Middle frontal gyrus (tissue), 1 donor: ENCODE measurements at regions not wholly inside any gene's neighbourhood (a gene's known extent, or its start where the extent isn't known, plus 50 kb on each side); places are given as distances from the start of the nearest gene placed in this dataset.

ENCODE experiments used
- DNase-seq: peaks from one replicate; pipeline ENCODE4 v3.0.0-alpha.2; 2015; ENCODE audit warnings: low spot score; ENCODE audit errors: extremely low spot score

GRCh38 chr20:58111310-58112016 is 117.0 kb downstream of the ANKRD60 start:
- no peak for DNase-seq

DNA sequence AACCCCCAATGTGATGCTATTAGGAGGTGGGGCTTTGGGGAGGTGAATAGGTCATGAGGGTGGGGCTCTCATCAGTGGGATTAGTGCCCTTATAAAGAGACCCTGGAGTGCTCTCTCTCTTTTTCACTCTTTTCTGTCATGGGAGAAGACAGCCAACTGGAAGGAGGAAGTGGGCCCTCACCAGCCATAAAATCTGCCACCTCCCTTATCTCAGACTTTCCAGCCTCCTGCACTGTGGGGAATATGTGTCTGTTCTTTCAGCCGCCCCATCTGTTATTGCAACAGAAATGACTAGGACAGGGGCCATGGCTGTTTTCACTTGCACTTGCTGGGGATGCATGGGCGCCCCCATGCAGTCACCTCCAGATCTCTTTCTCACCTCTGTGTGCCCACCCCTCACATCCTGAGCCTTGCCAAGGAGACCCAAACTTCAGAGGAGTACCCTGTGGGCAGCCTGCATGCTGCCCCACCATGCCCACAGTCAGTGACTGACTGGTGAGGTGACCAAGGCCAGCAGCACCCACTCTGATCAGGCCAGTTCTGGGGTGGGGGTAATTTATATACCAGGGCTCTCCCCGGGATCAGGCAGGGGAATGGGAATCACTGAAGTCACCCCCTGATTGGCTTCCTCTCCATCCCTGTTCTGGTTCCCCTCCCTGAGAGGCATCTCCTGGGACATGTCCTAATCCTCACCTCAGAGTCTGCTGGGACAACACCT is 118.4 kb downstream of the ANKRD60 start:
- DNase-seq, result no peak

DNA sequence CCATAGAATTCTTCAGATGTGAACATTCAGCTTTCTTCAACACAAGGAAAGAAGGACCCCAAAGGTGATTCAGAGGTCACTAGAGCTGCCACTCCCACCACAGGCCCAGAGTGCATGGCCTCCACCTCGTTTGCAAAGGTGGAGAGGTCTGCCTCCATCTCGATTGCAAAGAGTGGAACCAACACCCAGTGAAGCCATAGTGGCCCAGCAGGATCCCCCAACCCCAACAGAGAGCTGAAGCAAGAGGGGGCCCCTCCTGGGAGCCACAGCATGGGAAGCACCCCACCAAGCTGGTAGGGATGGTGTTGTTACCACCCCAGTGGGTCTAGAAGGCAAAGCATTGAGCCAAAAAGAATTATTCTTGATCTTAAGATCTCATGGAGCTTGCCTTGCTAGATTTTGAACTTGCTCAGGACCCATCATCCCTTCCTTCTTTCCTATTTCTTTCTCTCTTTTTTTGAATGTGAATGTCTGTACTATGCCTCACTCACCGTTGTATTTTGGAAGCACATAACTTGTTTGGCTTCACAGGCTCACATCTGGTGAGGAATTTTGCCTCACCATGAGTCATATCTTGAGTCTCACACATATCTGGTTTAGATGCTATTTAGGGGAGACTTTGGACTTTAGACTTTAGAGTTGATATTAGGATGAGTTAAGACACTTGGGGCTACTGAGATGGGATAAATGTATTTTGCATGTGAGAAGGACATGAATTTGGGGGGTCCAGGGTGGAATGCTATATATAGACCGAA is 119.2 kb downstream of the ANKRD60 start:
- peak; percentile 36 for DNase-seq

GRCh38 chr20:58107533-58107932 is 120.9 kb downstream of the ANKRD60 start:
- no peak for DNase-seq

- no peak for DNase-seq
Measured at GRCh38 chr20:58106143-58106750, 122.2 kb downstream of the ANKRD60 start.

DNA sequence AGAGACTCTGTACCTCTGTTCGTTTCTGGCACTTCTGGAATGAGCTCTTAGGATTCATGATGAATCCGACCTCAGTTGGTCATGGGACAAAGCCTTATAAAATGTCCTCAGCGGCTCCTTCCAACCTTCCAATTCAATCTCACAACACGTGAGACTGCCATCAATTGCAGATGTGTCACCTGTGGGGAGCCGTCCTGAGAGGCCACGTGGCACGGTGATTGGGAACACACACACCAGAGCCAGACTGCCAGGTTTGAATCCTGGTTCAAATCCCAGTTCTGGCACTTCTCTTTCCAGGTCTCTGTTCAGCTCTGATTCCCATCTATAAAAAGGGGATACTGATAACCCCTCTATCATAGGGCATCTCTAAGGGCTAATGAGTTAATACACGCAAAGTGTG is 124.5 kb downstream of the ANKRD60 start:
- no peak for DNase-seq

- no peak for DNase-seq
Measured at GRCh38 chr20:58103517-58103904, 124.9 kb downstream of the ANKRD60 start.

GRCh38 chr20:58102744-58103516 is 125.5 kb downstream of the ANKRD60 start:
- no peak for DNase-seq

- no peak for DNase-seq
Measured at GRCh38 chr20:58102261-58102660, 126.2 kb downstream of the ANKRD60 start.

DNA sequence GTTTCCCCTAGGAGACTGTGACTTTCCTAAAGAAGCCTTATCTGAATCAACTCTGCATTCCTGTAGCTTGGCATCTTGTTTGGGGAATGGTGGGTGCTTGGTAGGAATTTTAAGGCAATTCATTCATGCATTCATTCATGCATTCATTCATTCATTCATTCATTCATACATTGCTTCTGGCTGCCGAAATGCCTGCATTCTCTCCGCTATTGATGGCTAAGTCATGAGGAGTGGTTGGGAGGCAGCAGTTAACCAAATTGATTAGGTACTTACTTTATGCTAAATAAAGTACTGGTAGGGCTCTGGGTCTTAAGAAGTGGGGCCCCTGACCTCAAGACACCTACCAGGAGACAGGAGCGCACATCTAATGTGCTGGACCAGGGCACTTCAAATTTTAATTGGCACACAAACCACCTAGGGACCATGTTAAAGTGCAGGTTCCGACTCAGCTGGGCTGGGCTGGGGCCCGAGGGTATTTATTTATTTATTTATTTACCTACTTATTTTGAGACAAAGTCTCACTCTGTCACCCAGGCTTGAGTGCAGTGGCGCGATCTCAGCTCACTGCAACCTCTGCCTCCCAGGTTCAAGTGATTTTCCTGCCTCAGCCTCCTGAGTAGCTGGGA is 127.6 kb downstream of the ANKRD60 start:
- no peak for DNase-seq

DNA sequence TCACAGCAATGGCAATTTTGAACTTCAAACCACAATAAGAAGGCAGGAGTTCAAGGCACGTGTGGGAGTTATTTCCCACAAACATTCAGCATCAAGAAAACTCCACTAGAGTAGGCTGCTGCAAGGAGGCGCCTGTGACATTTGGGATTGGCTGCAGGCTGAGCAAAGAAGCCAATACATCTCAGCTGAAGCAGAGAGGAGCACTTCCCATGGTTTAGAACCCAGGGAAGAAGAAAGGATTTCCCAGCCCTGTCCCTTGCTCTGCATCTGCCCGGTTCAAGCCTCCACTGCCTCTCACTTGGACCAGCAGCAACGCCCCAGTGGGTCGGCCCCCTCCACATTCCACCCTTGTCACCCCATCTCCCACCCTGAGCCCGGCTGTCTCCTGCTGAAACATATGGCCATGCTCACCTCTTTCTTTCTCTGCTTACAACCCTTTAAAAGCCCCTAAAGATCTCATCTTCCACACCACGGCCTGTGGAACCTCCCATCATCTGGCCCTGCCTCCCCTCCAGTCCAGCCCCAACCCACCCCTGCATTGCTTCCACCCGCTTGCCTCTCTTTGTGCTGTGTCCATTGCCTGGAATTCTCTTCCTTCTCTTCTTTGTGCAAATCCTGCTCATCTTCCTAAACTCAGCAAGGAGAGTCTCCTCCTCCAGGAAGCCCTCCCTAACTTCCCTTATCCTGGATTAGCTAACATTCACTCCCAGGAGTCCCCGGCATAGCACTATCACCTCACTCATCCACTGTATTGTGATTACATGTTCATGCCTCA is 128.3 kb downstream of the ANKRD60 start:
- no peak for DNase-seq

DNA sequence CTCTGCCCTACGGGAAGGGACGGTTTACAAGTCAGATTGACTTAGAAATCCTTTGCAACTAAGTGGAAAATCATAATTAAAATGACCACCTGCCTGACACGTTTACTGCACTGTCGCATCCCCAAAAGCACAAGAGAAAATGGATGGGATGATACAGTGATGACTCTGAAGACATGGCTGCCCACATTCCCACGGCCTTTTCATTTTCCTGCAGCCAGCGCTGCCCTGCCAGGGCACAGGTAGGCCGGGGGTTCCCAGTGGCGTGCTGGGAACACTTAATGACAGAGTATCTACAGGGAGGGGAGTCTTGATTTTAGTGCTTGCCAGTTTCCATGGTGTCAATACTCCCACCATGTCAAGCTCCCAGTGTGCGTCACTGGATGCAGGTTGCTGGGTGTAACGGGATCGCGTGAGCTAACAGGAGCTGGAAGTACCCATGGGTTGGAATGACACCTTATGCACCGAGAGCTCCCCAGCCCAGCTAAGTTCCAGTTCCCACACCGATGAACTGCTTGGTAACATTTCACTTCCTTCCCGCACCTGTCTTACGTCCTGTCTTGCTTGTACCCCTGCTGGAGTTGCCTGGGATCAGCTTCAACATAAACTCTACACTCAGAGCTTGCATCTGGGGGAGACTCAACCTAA is 129.0 kb downstream of the ANKRD60 start:
- DNase-seq, result no peak

GRCh38 chr20:58098571-58098970 is 129.9 kb downstream of the ANKRD60 start:
- DNase-seq, result no peak

- no peak for DNase-seq
Measured at GRCh38 chr20:58097943-58098342, 130.5 kb downstream of the ANKRD60 start.

GRCh38 chr20:58097429-58097828 is 131.0 kb downstream of the ANKRD60 start:
- no peak for DNase-seq

GRCh38 chr20:58096880-58097423 is 131.5 kb downstream of the ANKRD60 start:
- DNase-seq, result no peak

GRCh38 chr20:58094698-58095097 is 133.8 kb downstream of the ANKRD60 start:
- no peak for DNase-seq

DNA sequence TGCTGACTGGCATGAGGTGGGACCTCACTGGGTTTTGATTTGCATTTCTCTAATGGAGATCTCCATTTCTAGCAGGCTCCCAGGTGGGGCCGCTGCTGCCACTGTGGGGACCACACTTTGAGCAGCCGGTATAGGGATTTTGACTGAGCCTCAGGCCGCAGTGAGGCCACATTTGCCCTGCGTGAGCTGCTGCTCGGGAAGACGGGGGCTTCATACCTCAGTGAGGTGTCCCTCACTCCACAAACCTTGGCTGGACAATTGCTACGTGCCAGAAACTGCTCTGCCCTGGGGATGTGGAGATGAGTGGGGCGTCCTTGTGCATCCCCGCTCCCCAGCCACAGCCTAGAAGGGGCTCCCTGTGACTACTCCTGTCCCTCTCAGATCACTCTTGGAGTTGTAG is 134.3 kb downstream of the ANKRD60 start:
- DNase-seq, result no peak

- DNase-seq, result no peak
Measured at GRCh38 chr20:58092871-58093270, 135.6 kb downstream of the ANKRD60 start.
